Sciatic nerve (tissue), 2 donors: ENCODE measurements at regions not wholly inside any gene's neighbourhood (a gene's known extent, or its start where the extent isn't known, plus 50 kb on each side); places are given as distances from the start of the nearest gene placed in this dataset.
A peak's percentile ranks its signal among the peaks of the same experiment; 100 is the strongest.
"Not testable (repeated sequence)": the region's sequence is repeated elsewhere in the genome, so short reads cannot be mapped to it uniquely, and the experiment has no call there.

Experiments used
- ATAC-seq: fragments of 200-7000 bp; cut with Tn5 transposase; one replicate; pipeline ENCODE4 v1.9.1; 2020; ENCODE audit warnings: mild to moderate bottlenecking, moderate library complexity
- DNase-seq: peaks from one replicate; pipeline ENCODE4 v3.0.0-alpha.2; 2020; ENCODE audit warnings: low spot score
- intact Hi-C: fragments of 100-400 bp; cut with DNase I; formaldehyde crosslinking; loops from one replicate; pipeline ENCODE4 v1.14.2; 2022
- donor health status: DM: no; HTN: no; CAD: no.
- donor health status: DM: no; HTN: no; CAD: no.

DNA sequence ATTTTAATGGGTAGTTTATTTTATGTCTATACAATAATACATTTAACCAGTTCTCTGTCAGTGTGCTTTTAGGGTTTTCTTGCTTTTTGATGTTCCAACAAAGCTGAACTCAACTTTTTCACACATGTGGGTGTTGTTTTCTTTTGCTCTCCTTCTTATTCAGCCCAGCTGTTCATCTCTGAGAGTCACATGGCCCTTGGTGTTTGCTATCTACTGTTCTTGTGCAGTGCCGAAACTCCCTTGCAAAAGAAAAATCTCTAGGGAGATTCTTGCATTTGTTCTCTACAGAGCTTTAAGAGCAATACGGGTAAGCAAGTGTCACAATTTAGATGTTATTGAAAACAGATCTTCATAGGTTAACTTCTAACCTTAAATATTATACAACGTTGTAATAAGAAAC is 281.1 kb upstream of the CXADR start:
- peak; percentile 74 for ATAC-seq
- no peak for DNase-seq
- intact Hi-C loops, result no loop called here

DNA sequence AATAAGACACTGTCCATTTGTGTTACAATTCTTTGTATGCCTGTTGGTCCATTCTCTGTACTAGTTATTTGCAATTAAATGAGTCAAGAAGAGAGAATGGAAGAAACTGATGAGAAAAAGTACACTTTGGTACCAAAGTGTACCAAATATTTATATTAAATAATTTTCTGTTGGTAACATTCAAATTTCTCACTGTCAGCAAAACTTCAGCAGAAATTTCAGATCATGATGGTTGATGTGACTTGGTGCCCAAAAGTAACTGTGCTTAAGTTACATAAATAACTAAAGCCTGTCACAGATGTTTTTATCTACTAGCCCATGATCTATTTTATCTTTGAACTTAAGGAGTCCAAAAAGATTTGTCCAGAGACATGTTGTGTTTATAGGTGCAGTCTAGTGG is 274.4 kb upstream of the CXADR start:
- ATAC-seq (no peak), DNase-seq (no peak)
- intact Hi-C loops, result no loop called here

DNA sequence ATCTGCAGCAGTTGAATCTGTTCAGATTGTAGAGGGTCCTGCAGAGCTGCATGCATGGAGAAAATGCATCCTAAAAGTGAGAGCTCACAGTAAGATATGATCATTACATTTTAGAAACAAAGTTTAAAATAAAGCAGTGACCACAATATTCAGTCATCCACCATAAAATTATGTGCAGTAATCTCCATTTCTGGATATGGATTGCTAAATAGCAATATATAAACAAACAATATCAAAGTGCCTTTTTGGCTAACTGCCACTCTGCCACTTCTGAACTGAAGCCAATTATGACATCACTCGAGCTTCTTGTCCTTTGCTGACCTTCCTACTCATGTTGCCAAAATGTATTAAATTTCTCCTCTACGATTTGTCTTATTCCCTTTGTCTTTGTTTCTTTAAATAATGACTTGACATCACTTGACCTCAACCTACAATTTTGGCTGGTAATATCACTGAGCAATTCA is 262.0 kb upstream of the CXADR start:
- no peak for DNase-seq
- intact Hi-C loops, result no loop called here
- ATAC-seq, result no peak

DNA sequence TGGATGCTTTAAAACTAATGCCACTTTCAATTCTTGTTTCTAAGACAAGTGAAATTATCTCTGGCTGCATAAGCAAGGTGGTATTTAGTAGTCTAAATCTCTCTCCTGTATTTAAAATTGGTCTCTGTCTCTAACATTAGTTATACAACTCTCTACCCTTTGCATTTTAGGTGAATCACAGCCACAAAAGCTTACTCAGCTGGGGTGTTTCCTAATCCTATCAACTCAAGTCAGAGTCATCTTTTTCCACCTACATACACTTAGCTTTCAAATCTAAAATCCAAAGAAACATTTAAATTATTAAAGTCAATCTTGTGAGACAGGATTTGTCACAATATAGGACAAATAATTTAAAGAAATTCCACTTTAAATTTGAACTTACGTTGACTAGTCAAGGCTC is 255.1 kb upstream of the CXADR start:
- intact Hi-C loops, result no loop called here
- ATAC-seq, result no peak
- no peak for DNase-seq

DNA sequence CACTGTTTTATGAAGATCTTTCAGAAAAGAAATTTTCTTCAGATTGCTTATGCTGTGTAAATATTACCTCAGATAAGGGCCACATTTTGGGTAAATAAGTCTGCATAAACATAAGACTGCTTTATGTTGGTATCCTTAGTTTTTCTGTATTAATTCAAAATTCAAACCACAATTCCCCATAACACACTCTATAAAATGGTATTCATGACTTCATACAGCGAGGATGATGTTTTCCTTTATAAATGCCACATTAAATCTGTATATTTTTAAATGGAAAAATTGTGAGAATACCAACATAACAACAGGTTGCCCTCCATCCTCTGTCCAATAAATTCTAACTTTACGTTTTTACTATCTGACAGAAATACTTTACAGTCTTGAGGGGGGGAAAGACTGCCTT is 248.7 kb upstream of the CXADR start:
- intact Hi-C loops, result no loop called here
- DNase-seq, result no peak
- ATAC-seq, result no peak

DNA sequence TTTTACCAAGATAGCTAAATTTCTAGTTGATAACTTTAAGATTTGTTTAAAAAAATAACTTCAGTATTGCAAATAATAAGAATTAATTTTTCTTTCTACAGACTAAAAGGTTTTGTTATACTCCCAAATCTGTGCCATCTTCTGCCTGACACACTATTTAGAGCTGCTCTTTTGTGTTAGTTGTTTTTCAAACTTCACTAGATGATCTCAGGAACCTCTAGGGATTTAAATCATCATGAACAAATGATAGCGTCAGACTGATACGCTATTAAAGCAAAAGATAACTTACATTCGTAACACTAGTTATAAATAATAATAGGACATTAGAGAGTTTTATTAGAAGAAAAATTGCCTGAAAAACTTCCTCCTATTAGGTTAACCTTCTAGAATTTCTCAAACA is 243.1 kb upstream of the CXADR start:
- peak; percentile 68 for ATAC-seq
- intact Hi-C loops, result no loop called here
- DNase-seq, result no peak

DNA sequence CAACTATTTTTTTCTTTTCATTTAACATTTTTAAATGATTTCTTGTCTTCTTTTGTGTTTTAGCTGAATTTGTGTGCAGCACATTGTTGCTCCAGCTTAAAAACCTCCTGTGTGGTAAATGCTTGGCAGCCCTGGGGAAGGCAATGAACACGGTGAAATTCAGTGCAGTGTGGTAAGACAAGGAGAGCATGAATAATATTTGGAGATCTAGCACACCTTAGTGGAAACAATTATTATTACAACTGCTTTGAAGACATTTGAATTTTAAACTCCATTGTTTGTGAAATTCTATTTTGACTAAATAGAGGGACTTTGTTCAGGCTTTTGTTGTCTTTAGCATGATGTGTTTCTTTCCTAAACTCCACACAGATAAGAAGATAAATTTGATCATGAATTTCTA is 242.6 kb upstream of the CXADR start:
- intact Hi-C loops, result no loop called here
- DNase-seq, result no peak
- peak; percentile 99 for ATAC-seq

DNA sequence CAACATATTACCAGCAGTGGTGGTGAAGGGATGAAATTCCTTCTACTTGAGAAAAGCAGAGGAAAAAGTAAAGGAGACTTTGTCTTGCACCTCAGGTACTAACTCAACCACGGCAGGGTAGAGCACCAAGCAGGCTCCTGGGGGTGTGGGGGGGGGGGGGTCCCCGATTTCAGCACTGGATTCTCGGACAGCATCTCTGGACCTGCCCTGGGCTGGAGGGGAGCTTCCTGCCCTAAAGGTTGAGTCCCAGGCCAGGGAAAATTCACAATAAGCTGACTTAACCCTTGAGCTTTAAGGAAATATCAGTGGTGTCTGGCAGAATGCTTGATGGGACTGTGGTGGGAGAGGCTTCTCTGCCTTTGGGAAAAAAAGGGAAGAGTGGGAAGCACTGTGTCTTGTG is 233.2 kb upstream of the CXADR start:
- DNase-seq, result no peak
- no peak for ATAC-seq
- intact Hi-C loops, result no loop called here

DNA sequence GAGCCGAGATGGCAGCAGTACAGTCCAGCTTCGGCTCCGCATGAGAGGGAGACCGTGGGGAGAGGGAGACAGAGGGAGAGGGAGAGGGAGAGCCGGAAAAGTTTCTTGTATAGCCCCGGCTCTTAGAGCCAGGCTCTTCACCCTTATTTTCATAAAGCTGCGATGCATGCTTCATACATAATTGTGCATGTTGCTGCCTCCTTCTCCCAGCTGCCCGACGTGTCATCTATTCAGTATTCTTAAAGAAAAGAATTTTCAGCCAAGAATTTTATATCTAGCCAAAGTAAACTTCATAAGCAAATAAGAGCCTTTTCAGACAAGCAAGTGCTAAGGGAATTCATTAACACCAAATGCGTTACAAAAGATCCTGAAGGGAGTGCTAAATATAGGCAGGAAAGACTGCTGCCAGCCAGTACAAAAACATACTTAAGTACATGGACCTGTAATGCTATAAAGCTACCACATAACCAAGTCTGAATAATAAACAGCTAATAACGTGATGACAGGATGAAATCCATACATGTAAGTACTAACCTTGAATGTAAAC is 219.8 kb upstream of the CXADR start:
- intact Hi-C loops, DNase-seq, ATAC-seq: not testable (repeated sequence)

DNA sequence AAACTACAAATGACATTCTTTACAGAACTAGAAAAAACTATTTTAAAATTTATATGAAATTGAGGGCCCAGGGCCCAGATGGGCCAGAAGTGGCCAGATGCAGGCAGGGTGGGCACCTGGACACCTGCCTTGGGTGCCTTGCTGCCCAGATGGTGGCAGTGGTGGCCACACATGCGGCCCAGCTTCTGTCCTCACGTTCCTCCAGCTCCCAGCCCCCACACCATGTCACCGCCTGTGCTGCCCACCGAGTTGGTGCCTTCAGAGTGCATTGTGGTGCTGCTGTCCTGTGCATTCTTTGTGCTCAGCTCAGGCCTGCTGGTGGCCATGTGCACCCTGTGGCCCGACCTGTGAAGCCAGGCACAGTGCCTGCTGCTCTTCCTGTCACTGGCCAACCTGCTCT is 216.8 kb upstream of the CXADR start:
- DNase-seq, result no peak
- ATAC-seq, result no peak
- intact Hi-C loops, result no loop called here

DNA sequence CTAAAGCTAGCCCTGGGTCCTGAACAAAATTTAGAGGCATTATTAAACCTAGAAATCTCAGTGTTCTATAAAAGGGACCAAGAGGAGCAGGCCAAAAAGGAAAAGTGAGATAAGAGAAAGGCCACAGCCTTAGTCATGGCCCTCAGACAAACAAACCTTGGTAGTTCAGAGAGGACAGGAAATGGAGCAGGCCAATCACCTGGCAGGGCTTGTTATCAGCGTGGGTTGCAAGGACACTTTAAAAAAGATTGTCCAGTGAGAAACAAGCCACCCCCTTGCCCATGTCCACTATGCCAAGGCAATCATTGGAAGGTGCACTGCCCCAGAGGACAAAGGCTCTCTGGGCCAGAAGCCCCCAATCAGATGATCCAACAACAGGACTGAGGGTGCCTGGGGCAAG is 213.3 kb upstream of the CXADR start:
- ATAC-seq, DNase-seq, intact Hi-C loops: not testable (repeated sequence)

DNA sequence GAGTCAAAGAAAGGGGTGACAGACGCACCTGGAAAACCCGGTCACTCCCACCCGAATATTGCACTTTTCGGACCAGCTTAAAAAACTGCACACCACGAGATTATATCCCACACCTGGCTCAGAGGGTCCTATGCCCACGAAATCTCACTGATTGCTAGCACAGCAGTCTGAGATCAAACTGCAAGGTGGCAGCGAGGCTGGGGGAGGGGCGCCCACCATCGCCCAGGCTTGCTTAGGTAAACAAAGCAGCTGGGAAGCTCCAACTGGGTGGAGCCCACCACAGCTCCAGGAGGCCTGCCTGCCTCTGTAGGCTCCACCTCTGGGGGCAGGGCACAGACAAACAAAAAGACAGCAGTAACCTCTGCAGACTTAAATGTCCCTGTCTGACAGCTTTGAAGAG is 185.1 kb upstream of the CXADR start:
- intact Hi-C loops, ATAC-seq, DNase-seq: not testable (repeated sequence)

DNA sequence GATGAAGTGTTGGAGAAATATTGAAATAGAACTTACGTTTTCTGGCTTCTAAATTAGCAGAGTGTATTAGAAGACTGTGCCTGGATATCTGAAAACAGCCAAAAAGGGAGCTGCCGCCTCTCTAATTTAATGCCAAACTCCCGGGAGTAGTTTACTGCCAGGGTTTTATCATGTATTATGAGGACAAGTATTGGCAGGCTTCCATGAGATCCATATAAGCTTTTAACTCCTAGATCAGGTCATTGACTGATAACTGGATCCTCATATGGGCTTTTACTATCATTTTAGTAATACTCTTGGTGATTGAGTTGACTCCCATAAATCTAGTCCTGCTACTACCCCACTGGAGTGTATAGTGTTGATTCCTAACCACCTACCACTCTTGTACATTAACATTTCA is 178.4 kb upstream of the CXADR start:
- intact Hi-C loops, result no loop called here
- ATAC-seq, result no peak
- DNase-seq, result no peak

DNA sequence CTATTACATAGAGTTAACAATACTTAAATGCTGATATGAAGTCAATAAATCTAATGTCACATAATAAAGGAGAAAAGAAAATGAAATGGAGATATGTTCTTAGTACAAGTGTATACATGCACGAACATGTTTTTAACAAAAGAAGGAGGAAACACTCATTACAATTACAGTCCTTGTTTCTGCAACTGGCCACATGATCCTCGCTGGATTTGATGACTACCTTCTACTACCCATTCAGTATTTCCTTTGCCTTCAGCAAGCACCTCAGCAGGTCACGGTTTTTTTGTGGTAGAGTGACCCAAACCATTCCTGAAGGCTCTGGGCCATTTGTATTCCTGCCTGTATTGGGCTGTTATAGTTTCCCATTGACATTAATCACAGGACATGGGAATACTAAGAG is 172.8 kb upstream of the CXADR start:
- intact Hi-C loops, result no loop called here

DNA sequence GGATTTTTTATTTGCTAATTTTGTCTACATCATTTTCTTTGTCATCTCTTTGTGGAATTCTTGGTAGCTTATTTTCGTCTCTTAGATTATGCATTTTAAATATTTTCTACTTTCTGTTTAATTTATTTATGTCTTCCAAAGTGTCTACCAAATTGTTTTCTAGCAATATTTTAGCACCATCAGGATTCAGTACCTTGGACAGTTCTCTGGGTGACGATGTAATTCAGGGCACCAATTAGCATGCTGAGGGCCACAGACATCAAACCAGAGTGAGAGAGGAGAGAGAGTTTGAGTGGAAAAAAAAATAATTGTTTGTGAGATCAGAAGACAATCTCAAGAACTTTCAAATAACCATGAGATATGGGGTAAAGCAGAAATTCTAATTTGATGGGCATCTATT is 169.8 kb upstream of the CXADR start:
- ATAC-seq (no peak), DNase-seq (no peak)
- intact Hi-C loops, result no loop called here

More for the DNA sequence above, 172.8 kb upstream of the CXADR start:
- no peak for DNase-seq
- ATAC-seq, result no peak

DNA sequence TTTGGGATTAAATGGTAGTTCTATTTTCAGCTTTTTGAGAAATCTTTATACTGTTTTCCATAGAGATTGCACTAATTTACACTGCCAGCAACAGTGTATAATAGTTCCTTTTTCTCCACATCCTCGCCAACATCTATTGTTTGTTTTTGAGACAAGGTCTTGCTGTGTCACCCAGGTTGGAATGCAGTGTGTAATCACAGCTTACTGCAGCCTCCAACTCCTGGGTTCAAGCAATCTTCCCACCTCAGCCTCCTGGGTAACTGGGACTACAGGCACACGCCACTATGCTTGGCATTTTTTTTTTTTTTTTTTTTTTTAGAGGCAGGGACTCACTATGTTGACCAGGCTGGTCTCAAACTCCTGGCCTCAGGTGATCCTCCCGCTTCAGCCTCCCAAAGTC is 164.5 kb upstream of the CXADR start:
- ATAC-seq, result no peak
- no peak for DNase-seq
- intact Hi-C loops, result no loop called here

DNA sequence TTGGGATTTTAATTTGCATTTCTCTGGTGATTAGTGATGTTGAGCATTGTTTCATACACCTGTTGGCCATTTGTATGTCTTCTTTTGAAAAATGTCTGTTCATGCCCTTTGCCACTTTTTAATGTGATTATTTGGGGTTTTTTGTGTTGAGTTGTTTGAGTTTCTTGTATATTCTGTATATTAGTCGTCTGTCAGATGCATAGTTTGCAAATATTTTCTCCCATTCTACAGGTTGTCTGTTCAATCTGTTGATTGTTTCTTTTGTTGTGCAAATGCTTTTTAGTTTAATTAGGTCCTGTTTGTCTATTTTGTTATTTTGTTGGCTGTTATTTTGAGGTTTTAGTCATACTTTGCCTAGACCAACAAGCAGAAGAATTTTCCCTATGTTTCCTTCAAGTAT is 164.0 kb upstream of the CXADR start:
- DNase-seq, result no peak
- intact Hi-C loops, result no loop called here
- no peak for ATAC-seq

DNA sequence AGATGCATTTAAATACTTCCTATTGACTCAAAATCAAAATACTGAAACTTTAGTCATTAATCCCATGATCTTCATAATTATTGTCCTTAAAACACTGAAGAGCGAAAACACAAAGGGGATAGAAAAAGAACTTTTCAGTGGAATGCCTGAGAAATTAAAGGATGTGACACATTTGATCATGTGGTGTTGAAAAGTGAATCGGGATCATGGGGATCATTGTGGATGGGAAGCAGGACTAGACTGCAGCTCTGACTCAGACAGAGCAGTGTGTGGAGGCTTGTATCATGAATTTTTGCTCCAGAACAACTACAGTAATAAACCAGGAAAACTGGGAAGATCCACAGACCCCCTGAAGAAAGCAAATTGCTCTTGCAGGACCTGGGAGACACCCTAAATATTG is 161.1 kb upstream of the CXADR start:
- no peak for DNase-seq
- intact Hi-C loops, result no loop called here
- no peak for ATAC-seq

DNA sequence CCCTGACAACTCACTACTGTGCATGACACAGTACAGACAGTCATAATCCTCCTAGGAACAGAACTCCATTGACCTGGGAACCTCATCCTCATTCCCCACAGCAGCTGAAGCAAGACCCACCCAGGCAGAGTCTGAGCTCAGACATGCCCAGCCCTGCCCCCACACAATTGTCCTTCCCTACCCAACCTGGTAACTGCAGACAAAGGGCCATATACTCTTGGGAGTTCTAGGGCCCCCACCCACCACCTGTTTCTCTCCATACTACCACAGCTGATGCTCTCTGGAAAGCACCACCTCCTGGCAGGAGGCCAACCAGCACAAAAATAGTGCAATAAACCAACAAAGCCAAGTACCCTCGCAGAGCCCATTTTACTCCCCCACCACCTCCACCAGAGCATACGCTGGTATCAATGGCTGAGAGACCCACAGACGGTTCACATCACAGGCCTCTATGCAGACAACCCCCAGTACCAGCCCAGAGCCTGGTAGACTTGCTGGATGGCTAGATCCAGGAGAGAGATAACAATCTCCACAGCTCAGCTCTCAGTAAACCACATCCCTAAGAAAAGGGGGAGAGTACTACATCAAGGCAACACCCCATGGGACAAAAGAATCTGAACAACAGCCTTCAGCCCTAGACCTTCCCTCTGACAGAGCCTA is 159.7 kb upstream of the CXADR start:
- no peak for ATAC-seq
- DNase-seq, result no peak
- intact Hi-C loops, result no loop called here

DNA sequence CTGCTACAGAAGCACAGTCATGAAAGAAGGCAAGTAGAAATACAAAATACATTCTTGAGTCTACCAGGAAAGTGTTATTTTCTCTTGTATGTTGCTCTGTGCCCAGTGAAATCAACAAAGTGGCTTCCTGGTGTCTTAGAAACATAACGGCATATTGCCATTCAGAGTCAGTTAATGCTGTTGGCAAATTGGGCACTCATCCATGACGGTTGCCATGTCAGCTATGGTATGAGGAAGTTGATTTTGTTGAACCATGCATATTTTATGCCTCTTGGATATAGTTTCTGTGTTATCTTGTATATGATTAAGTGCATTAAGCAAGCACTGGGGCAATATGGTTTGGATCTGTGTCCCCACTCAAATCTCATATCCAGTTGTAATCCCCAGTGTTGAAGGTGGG is 153.1 kb upstream of the CXADR start:
- ATAC-seq (no peak), DNase-seq (no peak)
- intact Hi-C loops, result no loop called here

DNA sequence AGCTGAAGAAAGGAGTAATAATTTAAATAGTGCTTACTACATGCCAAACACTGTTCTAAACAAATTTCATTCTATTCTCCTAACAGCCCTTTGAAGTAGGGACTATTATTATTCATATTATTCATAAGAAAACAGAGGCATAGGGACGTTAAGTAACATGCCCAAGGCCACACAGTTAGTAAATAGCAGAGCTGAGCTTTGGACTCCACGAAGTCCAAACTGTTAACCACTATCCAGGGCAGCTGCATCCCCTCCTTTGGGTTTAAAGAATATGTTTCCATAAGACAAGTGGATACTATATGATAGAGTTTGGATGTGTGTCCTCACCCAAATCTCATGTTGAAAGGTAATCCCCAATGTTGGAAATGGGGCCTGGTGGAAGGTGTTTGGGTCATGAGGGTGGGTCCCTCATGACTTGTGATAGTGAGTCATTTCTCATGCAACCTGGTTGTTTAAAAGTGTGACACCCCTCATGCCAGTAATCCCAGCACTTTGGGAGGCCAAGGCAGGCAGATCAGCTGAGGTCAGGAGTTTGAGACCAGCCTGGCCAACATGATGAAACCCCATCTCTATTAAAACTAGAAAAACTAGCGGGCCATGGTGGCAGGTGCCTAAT is 144.0 kb upstream of the CXADR start:
- intact Hi-C loops, result no loop called here
- ATAC-seq (no peak), DNase-seq (no peak)
